Astrocyte (in vitro differentiated cells and primary cell): ENCODE measurements at regions not wholly inside any gene's neighbourhood (a gene's known extent, or its start where the extent isn't known, plus 50 kb on each side); places are given as distances from the start of the nearest gene placed in this dataset.
"Not testable (repeated sequence)": the region's sequence is repeated elsewhere in the genome, so short reads cannot be mapped to it uniquely, and the experiment has no call there.

Experiments used
- DNase-seq: peaks from one replicate; pipeline ENCODE4 v3.0.0-alpha.2; 2010; ENCODE audit warnings: low read depth
- FAIRE-seq: peaks from 2 replicates; lab custom pipeline; 2011; peaks lifted over from hg19 to GRCh38; lab: Jason Lieb, UNC
- H2AFZ ChIP-seq: 2 replicates; pipeline ENCODE4 v1.6.0; 2012; ENCODE audit warnings: low read depth, low read length, inconsistent platforms
- H3K27ac ChIP-seq: 2 replicates; pipeline ENCODE4 v1.5.1; 2011; ENCODE audit warnings: low read depth, low read length, inconsistent platforms
- H3K27me3 ChIP-seq: 2 replicates; pipeline ENCODE4 v1.6.0; 2011; ENCODE audit warnings: low read length, inconsistent platforms; ENCODE audit not compliant: insufficient read depth
- H3K36me3 ChIP-seq: 2 replicates; pipeline ENCODE4 v1.5.1; 2011; ENCODE audit warnings: low read length, inconsistent platforms; ENCODE audit not compliant: insufficient read depth
- H3K4me1 ChIP-seq: 2 replicates; pipeline ENCODE4 v1.5.1; 2011; ENCODE audit warnings: low read length, inconsistent platforms; ENCODE audit not compliant: insufficient read depth
- H3K4me2 ChIP-seq: 2 replicates; pipeline ENCODE4 v1.6.0; 2012; ENCODE audit warnings: low read length, inconsistent platforms
- H3K4me3 ChIP-seq: 2 replicates; pipeline ENCODE4 v1.5.1; 2011; ENCODE audit warnings: low read depth, mild to moderate bottlenecking, low read length, inconsistent platforms; ENCODE audit not compliant: insufficient read depth
- H3K79me2 ChIP-seq: 2 replicates; pipeline ENCODE4 v1.6.0; 2012; ENCODE audit warnings: mild to moderate bottlenecking, low read length, inconsistent platforms; ENCODE audit not compliant: insufficient read depth
- H3K9ac ChIP-seq: 2 replicates; pipeline ENCODE4 v1.6.0; 2012; ENCODE audit warnings: mild to moderate bottlenecking, low read length, inconsistent platforms
- H3K9me3 ChIP-seq: 2 replicates; pipeline ENCODE4 v1.5.1; 2012; ENCODE audit warnings: low read depth, mild to moderate bottlenecking, low read length, inconsistent platforms; ENCODE audit not compliant: insufficient read depth
- H4K20me1 ChIP-seq: 2 replicates; pipeline ENCODE4 v1.6.0; 2012; ENCODE audit warnings: low read length, inconsistent platforms; ENCODE audit not compliant: insufficient read depth
- H3K27ac Mint-ChIP-seq: one replicate; pipeline ENCODE4 v1.8.0; 2021; ENCODE audit warnings: mild to moderate bottlenecking, mixed read lengths; ENCODE audit not compliant: unreplicated experiment
- H3K27me3 Mint-ChIP-seq: one replicate; pipeline ENCODE4 v1.8.0; 2021; ENCODE audit warnings: low read depth, mixed read lengths; ENCODE audit not compliant: unreplicated experiment
- H3K36me3 Mint-ChIP-seq: one replicate; pipeline ENCODE4 v1.8.0; 2021; ENCODE audit warnings: low read depth, mixed read lengths; ENCODE audit not compliant: unreplicated experiment
- H3K4me1 Mint-ChIP-seq: one replicate; pipeline ENCODE4 v1.8.0; 2021; ENCODE audit warnings: low read depth, mixed read lengths; ENCODE audit not compliant: unreplicated experiment
- H3K4me3 Mint-ChIP-seq: one replicate; pipeline ENCODE4 v1.8.0; 2021; ENCODE audit warnings: mild to moderate bottlenecking, moderate library complexity, mixed read lengths; ENCODE audit not compliant: unreplicated experiment
- H3K9me3 Mint-ChIP-seq: one replicate; pipeline ENCODE4 v1.8.0; 2021; ENCODE audit warnings: mild to moderate bottlenecking, mixed read lengths; ENCODE audit not compliant: unreplicated experiment
- CTCF ChIP-seq: IDR thresholded peaks from 2 replicates; pipeline ENCODE4 v1.5.1; 2011; ENCODE audit warnings: low read depth, mild to moderate bottlenecking, inconsistent platforms, low read length, moderate library complexity; ENCODE audit not compliant: insufficient read depth
- EZH2 ChIP-seq: IDR thresholded peaks from 2 replicates; pipeline ENCODE4 v1.6.1; 2012; ENCODE audit warnings: mild to moderate bottlenecking, low read length, inconsistent platforms; ENCODE audit not compliant: insufficient read depth

- no peak overlapping the region for H3K27ac Mint-ChIP-seq
- H3K27me3 ChIP-seq: no peaks in the 10 kb centered on the region
- no peak overlapping the region for H3K4me3 ChIP-seq
- TF ChIP-seq CTCF (no peak), EZH2 (no peak)
- no peak overlapping the region for H3K4me2 ChIP-seq
- no peaks in the 10 kb centered on the region for H3K4me1 Mint-ChIP-seq
- no peak for DNase-seq
- H3K9me3 ChIP-seq: no peaks in the 10 kb centered on the region
- H3K4me3 Mint-ChIP-seq: no peak overlapping the region
- H3K27me3 Mint-ChIP-seq: peaks cover 3% of the 10 kb centered on the region
- H3K27ac ChIP-seq: no peak overlapping the region
- H3K9ac ChIP-seq: no peak overlapping the region
- no peak for FAIRE-seq
- H3K4me1 ChIP-seq: no peaks in the 10 kb centered on the region
- H3K36me3 Mint-ChIP-seq: peaks cover 3% of the 10 kb centered on the region
- H3K36me3 ChIP-seq: no peaks in the 10 kb centered on the region
- H4K20me1 ChIP-seq: no peaks in the 10 kb centered on the region
- H2AFZ ChIP-seq: no peak overlapping the region
- H3K79me2 ChIP-seq: no peaks in the 10 kb centered on the region
- peaks cover 9% of the 10 kb centered on the region for H3K9me3 Mint-ChIP-seq
These were observed 66.1 kb upstream of the ANKRD10 start for GRCh38 chr13:110980921-110981320.

GRCh38 chr13:110979149-110979548, 64.3 kb upstream of the ANKRD10 start:
- not testable (repeated sequence) for H3K36me3 ChIP-seq, H3K9me3 ChIP-seq, H3K27ac Mint-ChIP-seq, H3K4me3 ChIP-seq, H3K79me2 ChIP-seq, DNase-seq, FAIRE-seq, H3K9ac ChIP-seq, H2AFZ ChIP-seq, H3K36me3 Mint-ChIP-seq, H3K4me3 Mint-ChIP-seq, H3K4me1 ChIP-seq, H3K4me1 Mint-ChIP-seq, H3K9me3 Mint-ChIP-seq, H3K27ac ChIP-seq, H3K27me3 Mint-ChIP-seq, H3K4me2 ChIP-seq, H3K27me3 ChIP-seq, H4K20me1 ChIP-seq

GRCh38 chr13:110978390-110978789, 63.5 kb upstream of the ANKRD10 start:
- no peak overlapping the region for H3K27ac ChIP-seq
- no peaks in the 10 kb centered on the region for H4K20me1 ChIP-seq
- H3K27me3 Mint-ChIP-seq: no peaks in the 10 kb centered on the region
- no peak overlapping the region for H3K27ac Mint-ChIP-seq
- H3K4me3 ChIP-seq: no peak overlapping the region
- H3K79me2 ChIP-seq: no peaks in the 10 kb centered on the region
- H3K4me1 Mint-ChIP-seq: no peaks in the 10 kb centered on the region
- TF ChIP-seq EZH2: no peak
- TF ChIP-seq CTCF: no peak
- H2AFZ ChIP-seq: no peak overlapping the region
- no peak for FAIRE-seq
- H3K9ac ChIP-seq: no peak overlapping the region
- no peaks in the 10 kb centered on the region for H3K27me3 ChIP-seq
- peaks cover 12% of the 10 kb centered on the region for H3K9me3 Mint-ChIP-seq
- DNase-seq: no peak
- H3K4me2 ChIP-seq: no peak overlapping the region
- H3K36me3 ChIP-seq: no peaks in the 10 kb centered on the region
- H3K9me3 ChIP-seq: no peaks in the 10 kb centered on the region
- H3K4me3 Mint-ChIP-seq: no peak overlapping the region
- H3K36me3 Mint-ChIP-seq: peaks cover 3% of the 10 kb centered on the region
- no peaks in the 10 kb centered on the region for H3K4me1 ChIP-seq
